PC-3 (cell line): ENCODE measurements at regions not wholly inside any gene's neighbourhood (a gene's known extent, or its start where the extent isn't known, plus 50 kb on each side); places are given as distances from the start of the nearest gene placed in this dataset.
A peak's percentile ranks its signal among the peaks of the same experiment; 100 is the strongest.

Experiments used
- ATAC-seq: fragments of 200-7000 bp; cut with Tn5 transposase; 2 replicates; pipeline ENCODE4 v1.9.1; 2020; ENCODE audit warnings: mild to moderate bottlenecking, moderate library complexity
- BruUV-seq: library from RNA; stranded (reverse); fragments of 400-500 nt; replicated peaks from 2 replicates; lab custom pipeline; 2021; lab: Mats Ljungman, UMichigan
- CTCF ChIA-PET: fragments of 300-600 bp; sonication (Branson Sonifier 250); formaldehyde crosslinking; loops from one replicate; lab custom pipeline; 2022; ENCODE audit warnings: antibody characterized with exemption; lab: Charles Lee
- POLR2A ChIA-PET: fragments of 300-600 bp; sonication (Branson Sonifier 250); formaldehyde crosslinking; loops from one replicate; lab custom pipeline; 2022; ENCODE audit warnings: antibody characterized with exemption; ENCODE audit not compliant: unreplicated experiment; lab: Charles Lee
- DNase-seq: peaks from one replicate; pipeline ENCODE4 v3.0.0-alpha.2; 2015
- H2AFZ ChIP-seq: fragments of 300-600 bp; sonication (generic); 2 replicates; pipeline ENCODE4 v1.6.0; 2016; ENCODE audit warnings: antibody characterized with exemption, low read length
- H3F3A ChIP-seq: fragments of 300-600 bp; sonication (generic); one replicate; pipeline ENCODE4 v1.6.0; 2017; ENCODE audit warnings: antibody characterized with exemption, low read length, control low read depth, mild to moderate bottlenecking; ENCODE audit not compliant: unreplicated experiment
- H3K27ac ChIP-seq: fragments of 300-600 bp; sonication (generic); 2 replicates; pipeline ENCODE4 v1.5.1; 2016; ENCODE audit warnings: mild to moderate bottlenecking, low read length
- H3K27me3 ChIP-seq: fragments of 300-600 bp; sonication (generic); 2 replicates; pipeline ENCODE4 v1.6.1; 2016; ENCODE audit warnings: low read length, mixed read lengths
- H3K36me3 ChIP-seq: fragments of 300-600 bp; sonication (generic); 2 replicates; pipeline ENCODE4 v1.6.1; 2016; ENCODE audit warnings: low read depth, mixed run types, low read length, mixed read lengths
- H3K4me1 ChIP-seq: fragments of 300-600 bp; sonication (generic); 2 replicates; pipeline ENCODE4 v1.5.1; 2016; ENCODE audit warnings: low read length; ENCODE audit not compliant: insufficient read depth
- H3K4me2 ChIP-seq: fragments of 300-600 bp; sonication (generic); 2 replicates; pipeline ENCODE4 v1.6.0; 2016; ENCODE audit warnings: low read length
- H3K4me3 ChIP-seq: fragments of 300-600 bp; sonication (generic); 2 replicates; pipeline ENCODE4 v1.5.1; 2016; ENCODE audit warnings: mild to moderate bottlenecking, low read length, mixed read lengths
- H3K79me2 ChIP-seq: fragments of 300-600 bp; sonication (generic); 2 replicates; pipeline ENCODE4 v1.6.1; 2017; ENCODE audit warnings: low read length, mixed read lengths
- H3K9ac ChIP-seq: fragments of 300-600 bp; sonication (generic); 2 replicates; pipeline ENCODE4 v1.6.0; 2016; ENCODE audit warnings: mild to moderate bottlenecking, low read length
- H3K9me2 ChIP-seq: fragments of 300-600 bp; sonication (generic); replicated peaks from 2 replicates; pipeline ENCODE4 v1.6.1; 2016; ENCODE audit warnings: mixed run types, low read length, mixed read lengths
- H3K9me3 ChIP-seq: fragments of 300-600 bp; sonication (generic); 2 replicates; pipeline ENCODE4 v1.6.1; 2016; ENCODE audit warnings: low read length, mixed read lengths
- H4K20me1 ChIP-seq: fragments of 300-600 bp; sonication (generic); 2 replicates; pipeline ENCODE4 v1.6.1; 2016; ENCODE audit warnings: low read length, mixed read lengths
- CTCF ChIP-seq: fragments of 300-600 bp; sonication (generic); conservative IDR thresholded peaks from 2 replicates; pipeline ENCODE4 v1.5.1; 2017; ENCODE audit warnings: antibody characterized with exemption, low read depth, mild to moderate bottlenecking, low read length
- EZH2 ChIP-seq: fragments of 300-600 bp; sonication (generic); IDR thresholded peaks from one replicate; pipeline ENCODE4 v1.6.1; 2017; ENCODE audit warnings: antibody characterized with exemption, mild to moderate bottlenecking, low read length; ENCODE audit not compliant: unreplicated experiment
- EZH2phosphoT487 ChIP-seq: fragments of 300-600 bp; sonication (generic); IDR thresholded peaks from 2 replicates; pipeline ENCODE4 v1.6.1; 2018; ENCODE audit warnings: mild to moderate bottlenecking, antibody characterized with exemption, low read length, borderline replicate concordance
- intact Hi-C: fragments of 100-400 bp; cut with micrococcal nuclease; formaldehyde crosslinking; loops from 2 replicates; pipeline ENCODE4 v1.9.0; 2023

GRCh38 chr5:143644727-143645126, 167.2 kb upstream of the HMHB1 start:
- CTCF ChIA-PET = no interaction called here
- H3K4me1 ChIP-seq = peaks cover 14% of the 10 kb centered on the region
- POLR2A ChIA-PET = no interaction called here
- H3K9ac ChIP-seq = no peak overlapping the region
- intact Hi-C loops = no loop called here
- H3K4me3 ChIP-seq = no peak overlapping the region
- no TSS peak for BruUV-seq
- no peaks in the 10 kb centered on the region for H4K20me1 ChIP-seq
- no peaks in the 10 kb centered on the region for H3K9me3 ChIP-seq
- H3K36me3 ChIP-seq = no peaks in the 10 kb centered on the region
- no peak for ATAC-seq
- H3K27ac ChIP-seq = no peak overlapping the region
- no peak overlapping the region for H3K4me2 ChIP-seq
- H3K79me2 ChIP-seq = no peaks in the 10 kb centered on the region
- H3K9me2 ChIP-seq = no peaks in the 10 kb centered on the region
- DNase-seq = no peak
- TF ChIP-seq EZH2 (no peak), CTCF (no peak), EZH2phosphoT487 (no peak)
- no peaks in the 10 kb centered on the region for H3F3A ChIP-seq
- H3K27me3 ChIP-seq = no peaks in the 10 kb centered on the region
- H2AFZ ChIP-seq = no peak overlapping the region

GRCh38 chr5:143642791-143643190, 169.2 kb upstream of the HMHB1 start:
- H3K36me3 ChIP-seq = no peaks in the 10 kb centered on the region
- H3K4me1 ChIP-seq = peaks cover 14% of the 10 kb centered on the region
- H3F3A ChIP-seq = no peaks in the 10 kb centered on the region
- intact Hi-C loops = no loop called here
- BruUV-seq = no TSS peak
- ATAC-seq (peak; percentile 81), DNase-seq (peak; percentile 61)
- CTCF ChIA-PET = interaction anchor here (0.6 kb wide), 1 partner anchor 92 kb away, joined by 4 read pairs; no protein-coding TSS in a partner anchor
- H4K20me1 ChIP-seq = no peaks in the 10 kb centered on the region
- TF ChIP-seq CTCF (no peak), EZH2 (no peak), EZH2phosphoT487 (no peak)
- no peaks in the 10 kb centered on the region for H3K27me3 ChIP-seq
- no peaks in the 10 kb centered on the region for H3K9me2 ChIP-seq
- H2AFZ ChIP-seq = no peak overlapping the region
- no peak overlapping the region for H3K4me3 ChIP-seq
- H3K9me3 ChIP-seq = no peaks in the 10 kb centered on the region
- no peak overlapping the region for H3K9ac ChIP-seq
- no peak overlapping the region for H3K27ac ChIP-seq
- peak overlapping the region; percentile 44; the same call in 1 of the 2 replicates for H3K4me2 ChIP-seq
- H3K79me2 ChIP-seq = no peaks in the 10 kb centered on the region
- POLR2A ChIA-PET = no interaction called here

GRCh38 chr5:143641549-143642355, 170.2 kb upstream of the HMHB1 start:
- POLR2A ChIA-PET = no interaction called here
- DNase-seq (no peak), ATAC-seq (peak; percentile 21; the same call in 1 of the 2 replicates)
- Histone ChIP-seq H3K27me3 (no peaks in the 10 kb centered on the region), H3K27ac (no peak overlapping the region), H3K9ac (no peak overlapping the region), H3K4me1 (peaks cover 24% of the 10 kb centered on the region), H3K9me2 (no peaks in the 10 kb centered on the region), H3K36me3 (no peaks in the 10 kb centered on the region), H2AFZ (no peak overlapping the region), H3K79me2 (no peaks in the 10 kb centered on the region), H3K9me3 (no peaks in the 10 kb centered on the region), H3K4me2 (no peak overlapping the region), H3F3A (no peaks in the 10 kb centered on the region), H4K20me1 (no peaks in the 10 kb centered on the region), H3K4me3 (no peak overlapping the region)
- BruUV-seq = no TSS peak
- CTCF ChIA-PET = no interaction called here
- TF ChIP-seq EZH2 (no peak), CTCF (no peak), EZH2phosphoT487 (no peak)
- intact Hi-C loops = no loop called here
